ENCODE measurements at regions not wholly inside any gene's neighbourhood (a gene's known extent, or its start where the extent isn't known, plus 50 kb on each side); places are given as distances from the start of the nearest gene placed in this dataset.

- no peak for DNase-seq
Measured at GRCh38 chr17:33404070-33404819, 111.2 kb upstream of the ASIC2 start.

DNA sequence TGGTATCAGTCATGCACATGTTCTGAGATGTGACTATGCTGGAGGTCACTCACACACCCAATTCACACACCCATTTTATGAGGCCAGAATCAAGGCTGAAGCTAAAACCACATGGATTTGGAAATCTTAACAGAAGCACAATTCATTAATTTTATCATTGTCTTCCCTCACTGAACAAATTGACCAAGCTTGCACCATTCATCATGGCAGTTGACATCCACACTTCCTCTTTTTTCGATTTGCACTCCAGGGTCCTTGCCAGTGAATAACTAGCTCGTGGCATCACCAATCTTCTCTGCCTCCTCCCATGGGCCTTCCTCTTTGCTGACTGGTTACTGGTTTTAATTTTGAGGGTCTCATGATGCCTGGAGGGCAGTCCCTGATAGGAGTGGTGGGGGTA is 123.0 kb upstream of the ASIC2 start:
- no peak for DNase-seq

- DNase-seq, result no peak
Measured at GRCh38 chr17:33421933-33422332, 128.8 kb upstream of the ASIC2 start.

DNA sequence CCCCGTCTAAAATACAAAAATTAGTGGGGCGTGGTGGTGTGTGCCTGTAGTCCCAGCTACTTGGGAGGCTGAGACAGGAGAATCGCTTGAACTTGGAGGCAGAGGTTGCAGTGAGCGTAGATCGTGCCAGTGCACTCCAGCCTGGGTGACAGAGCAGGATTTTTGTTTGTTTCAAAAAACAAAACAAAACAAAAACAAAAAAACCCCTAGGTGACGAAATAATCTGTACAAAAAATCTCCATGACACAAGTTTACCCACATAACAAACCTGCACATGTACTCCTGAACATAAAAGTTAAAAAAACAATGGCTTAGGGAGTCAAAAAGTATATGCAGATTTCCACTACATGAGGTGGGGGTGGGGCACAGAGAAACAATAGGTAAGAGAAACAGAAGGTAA is 140.5 kb upstream of the ASIC2 start:
- no peak for DNase-seq

DNA sequence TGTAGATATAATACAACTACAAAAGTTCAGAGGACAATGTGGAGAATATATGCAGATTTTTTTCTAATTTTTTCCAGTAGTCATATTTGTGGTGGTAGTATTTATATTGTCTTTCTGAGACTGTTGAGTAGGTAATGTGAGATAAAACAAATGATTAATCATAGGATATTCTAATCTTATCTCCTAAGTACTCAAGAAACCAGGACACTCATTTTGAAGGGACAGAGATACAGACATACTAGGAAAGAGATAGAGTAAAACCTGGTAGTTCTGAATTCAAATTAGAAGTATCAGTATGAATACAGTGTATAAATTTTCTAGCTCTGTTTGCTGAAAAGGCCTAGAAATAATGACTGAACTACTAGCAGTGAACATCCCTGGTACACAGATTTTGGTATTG is 141.7 kb upstream of the ASIC2 start:
- DNase-seq, result no peak

DNA sequence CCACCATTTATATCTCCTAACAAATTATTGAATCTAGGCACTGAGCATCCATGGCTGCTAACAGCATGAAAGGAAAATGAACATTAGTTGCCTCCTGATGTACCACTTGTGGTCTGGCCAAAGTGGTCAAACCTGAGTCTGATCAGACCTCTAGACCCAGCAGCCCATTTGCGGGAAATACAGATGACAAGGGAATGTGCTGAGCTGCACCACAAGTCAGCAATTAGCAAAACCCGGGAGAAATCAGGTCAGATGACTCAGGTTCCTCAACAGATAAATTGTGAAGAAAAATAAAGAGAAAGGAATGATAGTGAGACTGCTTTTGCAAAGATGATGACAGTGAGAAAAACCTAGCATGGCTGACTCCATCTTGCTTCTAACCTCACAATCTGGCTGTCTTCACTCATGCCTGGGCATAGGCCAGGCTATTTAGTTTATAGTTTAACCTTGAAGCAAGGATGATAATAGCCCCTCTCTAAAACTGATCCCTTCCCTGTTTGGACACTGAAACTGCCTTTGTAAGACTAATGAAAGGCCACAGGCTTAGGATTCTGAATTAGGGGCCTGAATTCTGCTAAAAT is 142.7 kb upstream of the ASIC2 start:
- DNase-seq, result no peak

DNA sequence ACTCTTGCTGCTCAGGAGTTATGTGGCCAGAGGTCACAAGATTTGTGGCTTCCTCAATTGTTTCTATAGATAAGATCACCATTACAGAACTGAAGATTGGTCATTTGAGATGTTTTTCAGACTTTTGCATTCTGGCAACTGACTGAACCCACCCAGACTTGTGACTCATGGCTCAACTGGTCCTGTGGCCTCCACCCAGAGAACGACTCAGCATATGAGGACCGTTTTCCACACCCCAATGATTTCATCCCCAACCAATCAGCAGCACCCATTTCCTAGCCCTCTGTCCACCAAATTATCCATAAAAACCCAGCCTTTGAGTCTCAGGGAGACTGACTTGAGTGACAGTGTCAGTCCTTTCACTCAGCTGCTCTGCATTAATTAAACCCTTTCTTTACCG is 143.2 kb upstream of the ASIC2 start:
- DNase-seq, result no peak

GRCh38 chr17:33438139-33438538 is 145.0 kb upstream of the ASIC2 start:
- no peak for DNase-seq

- DNase-seq, result no peak
Measured at GRCh38 chr17:33438578-33438977, 145.5 kb upstream of the ASIC2 start.

- no peak for DNase-seq
Measured at GRCh38 chr17:33442320-33442719, 149.2 kb upstream of the ASIC2 start.

DNA sequence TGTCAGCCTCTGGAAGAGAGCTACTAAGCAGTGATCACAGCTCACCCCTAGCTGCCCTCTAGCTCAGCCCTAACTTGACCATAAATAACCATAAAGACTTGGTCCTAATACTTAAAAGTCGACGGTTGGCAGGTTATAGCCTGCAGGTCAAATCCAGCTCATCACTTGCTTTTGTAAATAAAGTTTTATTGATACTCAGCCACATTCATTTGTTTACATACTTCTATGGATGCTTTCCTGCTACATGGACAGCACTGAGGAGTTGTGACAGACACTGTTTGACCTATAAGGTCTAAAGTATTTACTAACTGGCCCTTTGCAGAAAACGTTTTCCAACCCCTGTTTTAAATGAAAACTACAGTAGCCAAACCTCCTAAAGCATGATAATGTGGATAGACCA is 151.6 kb upstream of the ASIC2 start:
- no peak for DNase-seq

DNA sequence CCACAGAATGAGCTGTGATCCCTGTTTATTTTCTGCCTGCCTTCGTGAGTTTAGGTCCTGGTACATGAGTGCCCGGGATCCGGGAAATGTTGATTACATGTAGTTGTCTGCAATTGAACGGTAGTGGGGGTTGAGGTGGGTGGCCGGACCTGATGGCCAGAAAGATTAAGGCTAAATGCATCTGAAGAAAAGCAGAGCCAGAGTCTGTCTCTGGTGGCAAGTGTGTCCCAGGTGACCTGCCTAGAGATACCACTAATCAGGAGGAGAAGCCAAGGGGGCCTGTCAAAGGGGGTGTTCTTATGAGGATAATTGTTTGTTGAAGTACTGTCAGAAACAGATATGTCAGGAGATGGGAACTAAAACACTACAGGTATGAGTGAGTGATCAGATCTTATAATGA is 154.0 kb upstream of the ASIC2 start:
- no peak for DNase-seq

DNA sequence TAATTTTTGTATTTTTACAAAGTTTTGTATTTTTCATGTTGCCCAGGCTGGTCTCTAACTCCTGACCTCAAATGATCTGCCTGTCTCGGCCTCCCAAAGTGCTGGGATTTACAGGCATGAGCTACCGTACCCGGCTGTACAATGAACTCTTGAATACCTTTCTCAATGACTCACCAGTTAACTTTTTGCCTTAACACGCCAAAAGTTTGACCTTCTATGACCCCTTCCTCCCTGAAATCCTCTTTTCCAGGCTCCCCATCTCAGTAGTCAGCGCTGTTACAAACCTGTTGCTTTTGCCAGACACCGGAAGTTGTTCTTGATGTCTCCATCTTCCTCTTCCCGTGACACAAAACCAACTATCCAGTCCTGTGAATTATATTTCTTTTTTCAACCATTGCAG is 158.1 kb upstream of the ASIC2 start:
- DNase-seq, result no peak

GRCh38 chr17:33457477-33457876 is 164.4 kb upstream of the ASIC2 start:
- no peak for DNase-seq

DNA sequence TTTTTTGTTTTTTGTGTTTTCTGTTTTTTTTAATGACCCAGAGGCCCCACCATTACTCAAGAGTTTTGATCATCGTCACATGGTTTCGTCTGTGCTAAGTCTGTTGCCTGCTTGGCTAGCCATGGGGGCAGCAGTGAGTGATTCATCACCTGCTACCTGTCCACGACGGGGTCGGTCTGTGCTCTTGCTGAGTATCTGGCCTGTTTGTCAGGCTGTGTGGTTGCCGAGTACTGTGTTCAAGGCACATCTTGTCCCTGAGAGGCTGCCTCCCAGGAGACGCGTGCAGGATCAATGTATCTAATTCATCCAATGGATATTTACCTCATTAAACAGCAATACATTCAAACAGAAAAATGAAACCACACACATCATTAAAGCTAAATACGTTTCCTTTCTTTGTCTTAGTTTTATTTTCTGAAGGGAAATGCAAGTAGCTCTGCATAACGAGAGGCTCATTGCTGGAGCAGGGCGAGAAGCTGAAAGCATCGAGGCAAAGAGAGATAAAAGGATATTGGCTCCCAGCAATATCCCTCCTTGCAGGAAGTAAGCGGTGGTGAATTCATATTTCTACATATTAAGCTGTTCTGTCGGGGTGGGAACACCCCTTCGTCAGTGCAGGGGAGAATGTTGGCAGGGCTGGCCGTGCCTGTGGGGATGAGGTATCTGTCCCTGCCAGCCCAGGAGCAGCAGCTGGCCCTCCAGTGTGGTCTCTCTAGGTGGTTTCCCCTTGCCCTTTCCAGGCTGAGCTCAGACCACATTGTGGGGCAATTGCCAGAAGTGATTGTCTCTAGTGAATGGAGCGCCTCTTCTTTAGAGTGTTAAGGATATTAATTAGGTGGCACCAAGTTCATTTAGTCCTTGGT is 166.2 kb upstream of the ASIC2 start:
- DNase-seq, result no peak

DNA sequence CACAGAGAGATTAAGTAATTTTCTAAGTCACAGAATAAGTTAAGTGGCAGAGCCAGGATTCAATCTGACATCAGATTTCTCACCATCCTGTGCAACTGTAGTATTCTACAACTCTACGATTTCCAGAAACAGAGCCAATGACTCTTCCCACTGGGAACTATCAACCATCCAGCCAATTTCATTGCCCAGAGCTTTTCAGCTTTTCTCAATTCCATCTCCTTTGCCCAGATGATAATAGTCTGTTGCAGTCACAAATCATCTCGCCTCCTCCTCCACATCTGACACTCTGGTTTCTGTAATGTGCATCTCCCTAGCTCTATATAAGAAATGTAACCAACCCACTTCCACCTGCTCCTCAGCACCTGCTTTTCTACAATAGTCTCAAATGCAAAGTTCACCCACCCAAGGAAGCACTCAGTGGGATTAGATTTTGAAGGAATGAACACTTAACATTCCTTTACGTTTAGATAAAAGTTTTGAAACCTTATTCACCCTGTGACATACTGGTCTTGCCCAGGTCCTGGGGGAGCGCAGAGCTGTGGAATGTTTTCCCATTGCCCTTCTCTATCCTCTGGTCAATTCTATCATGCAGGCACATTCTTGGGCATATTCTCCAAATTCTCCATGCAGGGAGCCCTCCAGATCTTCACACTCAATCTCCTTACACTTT is 167.8 kb upstream of the ASIC2 start:
- DNase-seq, result peak in 1 of 56 donors; percentile 1

DNA sequence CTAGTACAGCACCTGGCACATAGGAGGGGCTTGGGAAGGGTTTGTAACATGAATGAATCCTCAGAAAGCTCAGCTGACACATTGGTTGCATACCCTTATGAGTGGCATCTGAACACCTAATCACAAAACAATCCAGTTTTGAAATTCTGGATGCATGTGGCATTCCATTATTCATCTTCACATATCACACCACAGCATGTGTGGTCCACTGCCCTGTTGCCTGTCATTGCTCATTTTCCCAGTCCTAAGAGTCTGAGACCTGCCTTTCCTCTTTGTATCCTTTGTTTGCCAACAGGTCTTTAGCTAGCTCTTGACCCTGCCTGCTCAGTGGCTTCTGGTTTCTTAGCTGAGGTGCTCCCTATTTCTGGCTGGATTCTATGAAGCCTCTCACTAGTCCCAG is 170.8 kb upstream of the ASIC2 start:
- no peak for DNase-seq

GRCh38 chr17:33464669-33465280 is 171.7 kb upstream of the ASIC2 start:
- no peak for DNase-seq

- no peak for DNase-seq
Measured at GRCh38 chr17:33469421-33469820, 176.3 kb upstream of the ASIC2 start.

GRCh38 chr17:33469911-33470310 is 176.8 kb upstream of the ASIC2 start:
- no peak for DNase-seq

GRCh38 chr17:33473061-33473460 is 180.0 kb upstream of the ASIC2 start:
- DNase-seq, result no peak

DNA sequence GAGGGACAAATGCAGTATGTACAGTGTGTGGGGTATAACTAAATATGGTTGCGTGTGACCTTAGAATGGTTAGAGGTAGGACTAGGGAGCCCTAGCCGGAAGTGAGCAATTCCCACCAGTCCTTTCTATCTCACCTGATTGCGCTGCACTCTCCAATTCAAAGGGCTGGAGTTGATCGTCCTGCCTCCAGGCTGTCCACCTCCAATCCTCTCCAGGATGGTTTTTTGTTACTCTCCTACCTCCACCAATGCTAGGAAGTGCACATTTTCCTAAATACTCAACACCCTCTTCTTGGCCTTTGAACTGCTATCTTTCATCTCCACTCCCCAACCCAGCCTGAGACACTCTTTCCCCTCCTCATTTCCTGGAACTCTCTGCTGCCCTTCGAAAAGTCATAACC is 181.7 kb upstream of the ASIC2 start:
- DNase-seq, result no peak
